HEK293 (cell line): ENCODE measurements at regions not wholly inside any gene's neighbourhood (a gene's known extent, or its start where the extent isn't known, plus 50 kb on each side); places are given as distances from the start of the nearest gene placed in this dataset.

Experiments
- EGR2 ChIP-seq: fragments of 450-650 bp; formaldehyde crosslinking; IDR thresholded peaks from 2 replicates; pipeline ENCODE4 v1.5.1; 2016; ENCODE audit warnings: low read depth, missing biosample characterization, missing genetic modification characterization
- PATZ1 ChIP-seq: fragments of 450-650 bp; formaldehyde crosslinking; IDR thresholded peaks from 2 replicates; pipeline ENCODE4 v1.5.1; 2016; ENCODE audit warnings: missing biosample characterization, missing genetic modification characterization
- ZNF274 ChIP-seq, 2 experiments: fragments of 200-500 bp in 1 of 2; fragments of 450-650 bp in 1 of 2; sonication (Bioruptor generic) in 1 of 2; formaldehyde crosslinking in 1 of 2; IDR thresholded peaks; 2 replicates each; pipeline versions ENCODE4 v1.5.1 to v1.6.1; 2014 to 2016; ENCODE audit warnings: borderline replicate concordance in 1 of 2, inconsistent platforms in 1 of 2, low read length in 1 of 2, missing biosample characterization in 1 of 2, missing genetic modification characterization in 1 of 2
- ZNF521 ChIP-seq: fragments of 450-650 bp; formaldehyde crosslinking; IDR thresholded peaks from 2 replicates; pipeline ENCODE4 v1.5.1; 2017; ENCODE audit warnings: missing biosample characterization, mild to moderate bottlenecking, missing genetic modification characterization
- ZNF585B ChIP-seq: fragments of 450-650 bp; formaldehyde crosslinking; IDR thresholded peaks from 2 replicates; pipeline ENCODE4 v1.5.1; 2016; ENCODE audit warnings: missing biosample characterization, missing genetic modification characterization
- ZNF677 ChIP-seq: fragments of 450-650 bp; IDR thresholded peaks from 2 replicates; pipeline ENCODE4 v1.5.0; 2018; ENCODE audit warnings: missing biosample characterization, mild to moderate bottlenecking, missing genetic modification characterization, moderate library complexity
- ZNF776 ChIP-seq: fragments of 450-650 bp; formaldehyde crosslinking; IDR thresholded peaks from 2 replicates; pipeline ENCODE4 v1.5.0; 2017; ENCODE audit warnings: missing biosample characterization, missing genetic modification characterization, borderline replicate concordance
- ZNF843 ChIP-seq: fragments of 450-650 bp; formaldehyde crosslinking; IDR thresholded peaks from 2 replicates; pipeline ENCODE4 v1.5.1; 2016; ENCODE audit warnings: missing biosample characterization, missing genetic modification characterization
- TF ChIP-seq, protein P1 (sequence below): fragments of 450-650 bp; formaldehyde crosslinking; IDR thresholded peaks from 2 replicates; pipeline ENCODE4 v1.5.1; 2016; ENCODE audit warnings: missing biosample characterization, missing genetic modification characterization
- TF ChIP-seq, protein P2 (sequence below): fragments of 450-650 bp; formaldehyde crosslinking; IDR thresholded peaks from 2 replicates; pipeline ENCODE4 v1.5.1; 2016; ENCODE audit warnings: missing biosample characterization, missing genetic modification characterization

DNA sequence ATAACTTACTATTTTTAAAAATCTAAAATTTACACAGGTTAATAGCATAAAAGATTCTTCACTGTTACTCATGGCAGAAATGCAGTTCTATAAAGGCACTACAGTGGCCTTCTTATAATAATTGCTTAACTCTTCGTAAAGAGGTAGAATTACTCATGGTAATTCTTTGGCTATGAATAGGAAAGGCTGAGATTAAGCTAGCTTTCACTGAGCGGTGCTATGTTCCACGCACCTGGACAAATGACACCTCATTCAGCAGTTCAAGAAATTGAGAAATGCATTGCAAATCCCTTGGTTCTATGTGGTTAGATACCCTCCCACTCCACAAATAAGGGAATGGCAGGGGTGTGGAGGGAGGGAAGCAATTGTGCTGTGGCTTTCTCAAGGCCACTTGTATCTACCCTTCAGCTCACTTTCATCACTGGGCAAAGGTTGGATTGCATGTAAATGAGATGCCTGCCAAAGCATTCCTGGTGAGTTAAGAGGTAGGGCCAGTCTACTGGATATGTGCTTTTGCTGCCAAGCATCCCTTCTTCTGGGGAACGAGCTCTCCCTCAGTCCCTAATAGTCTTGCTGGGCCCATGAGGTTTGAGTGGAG lies 210.9 kb downstream of the TEX36 start:
- TF ChIP-seq ZNF776 (no peak), ZNF585B (tag by site-specific recombination) (no peak), ZNF677 (no peak), EGR2 (no peak), ZNF843 (tag by site-specific recombination) (no peak), ZNF274 (IDR thresholded peaks at IDR 0.05; ENCODE audit: low read length) (no peak), ZNF274 (tag by site-specific recombination; IDR thresholded peaks at IDR 0.05; ENCODE audit: borderline replicate concordance) (no peak), ZNF521 (no peak), PATZ1 (tag by site-specific recombination) (no peak)
- TF ChIP-seq, protein P1, sequence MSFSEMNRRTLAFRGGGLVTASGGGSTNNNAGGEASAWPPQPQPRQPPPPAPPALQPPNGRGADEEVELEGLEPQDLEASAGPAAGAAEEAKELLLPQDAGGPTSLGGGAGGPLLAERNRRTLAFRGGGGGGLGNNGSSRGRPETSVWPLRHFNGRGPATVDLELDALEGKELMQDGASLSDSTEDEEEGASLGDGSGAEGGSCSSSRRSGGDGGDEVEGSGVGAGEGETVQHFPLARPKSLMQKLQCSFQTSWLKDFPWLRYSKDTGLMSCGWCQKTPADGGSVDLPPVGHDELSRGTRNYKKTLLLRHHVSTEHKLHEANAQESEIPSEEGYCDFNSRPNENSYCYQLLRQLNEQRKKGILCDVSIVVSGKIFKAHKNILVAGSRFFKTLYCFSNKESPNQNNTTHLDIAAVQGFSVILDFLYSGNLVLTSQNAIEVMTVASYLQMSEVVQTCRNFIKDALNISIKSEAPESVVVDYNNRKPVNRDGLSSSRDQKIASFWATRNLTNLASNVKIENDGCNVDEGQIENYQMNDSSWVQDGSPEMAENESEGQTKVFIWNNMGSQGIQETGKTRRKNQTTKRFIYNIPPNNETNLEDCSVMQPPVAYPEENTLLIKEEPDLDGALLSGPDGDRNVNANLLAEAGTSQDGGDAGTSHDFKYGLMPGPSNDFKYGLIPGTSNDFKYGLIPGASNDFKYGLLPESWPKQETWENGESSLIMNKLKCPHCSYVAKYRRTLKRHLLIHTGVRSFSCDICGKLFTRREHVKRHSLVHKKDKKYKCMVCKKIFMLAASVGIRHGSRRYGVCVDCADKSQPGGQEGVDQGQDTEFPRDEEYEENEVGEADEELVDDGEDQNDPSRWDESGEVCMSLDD (tag by site-specific recombination), result no peak
- TF ChIP-seq, protein P2, sequence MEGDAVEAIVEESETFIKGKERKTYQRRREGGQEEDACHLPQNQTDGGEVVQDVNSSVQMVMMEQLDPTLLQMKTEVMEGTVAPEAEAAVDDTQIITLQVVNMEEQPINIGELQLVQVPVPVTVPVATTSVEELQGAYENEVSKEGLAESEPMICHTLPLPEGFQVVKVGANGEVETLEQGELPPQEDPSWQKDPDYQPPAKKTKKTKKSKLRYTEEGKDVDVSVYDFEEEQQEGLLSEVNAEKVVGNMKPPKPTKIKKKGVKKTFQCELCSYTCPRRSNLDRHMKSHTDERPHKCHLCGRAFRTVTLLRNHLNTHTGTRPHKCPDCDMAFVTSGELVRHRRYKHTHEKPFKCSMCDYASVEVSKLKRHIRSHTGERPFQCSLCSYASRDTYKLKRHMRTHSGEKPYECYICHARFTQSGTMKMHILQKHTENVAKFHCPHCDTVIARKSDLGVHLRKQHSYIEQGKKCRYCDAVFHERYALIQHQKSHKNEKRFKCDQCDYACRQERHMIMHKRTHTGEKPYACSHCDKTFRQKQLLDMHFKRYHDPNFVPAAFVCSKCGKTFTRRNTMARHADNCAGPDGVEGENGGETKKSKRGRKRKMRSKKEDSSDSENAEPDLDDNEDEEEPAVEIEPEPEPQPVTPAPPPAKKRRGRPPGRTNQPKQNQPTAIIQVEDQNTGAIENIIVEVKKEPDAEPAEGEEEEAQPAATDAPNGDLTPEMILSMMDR (tag by site-specific recombination), result no peak
